H1 (cell line): ENCODE measurements at regions not wholly inside any gene's neighbourhood (a gene's known extent, or its start where the extent isn't known, plus 50 kb on each side); places are given as distances from the start of the nearest gene placed in this dataset.

Source experiments
- ASH2L ChIP-seq: fragments of 200-600, 300-600 bp; sonication (generic); IDR thresholded peaks from one replicate; pipeline ENCODE4 v1.7.1; 2017; ENCODE audit warnings: low read length
- CBX8 ChIP-seq: fragments of 300-800, 300-1000 bp; sonication (generic); IDR thresholded peaks from 2 replicates; pipeline ENCODE4 v1.7.1; 2016; ENCODE audit warnings: low read depth, low read length, borderline replicate concordance
- CHD1 ChIP-seq: IDR thresholded peaks from 2 replicates; pipeline ENCODE4 v1.6.1; 2012; ENCODE audit warnings: low read depth, low read length, improper control_type of control experiment
- EP300 ChIP-seq, 2 experiments: IDR thresholded peaks; 1 replicate in 1 of 2; 2 replicates in 1 of 2; pipeline ENCODE4 v1.6.1; 2011 to 2012; ENCODE audit warnings: low read depth in 2 of 2, low read length in 2 of 2, mild to moderate bottlenecking in 2 of 2, borderline replicate concordance in 1 of 2, inconsistent platforms in 1 of 2, moderate library complexity in 1 of 2
- GTF2F1 ChIP-seq: IDR thresholded peaks from 2 replicates; pipeline ENCODE4 v1.6.1; 2012; ENCODE audit warnings: low read depth, low read length, improper control_type of control experiment, borderline replicate concordance
- HDAC6 ChIP-seq: IDR thresholded peaks from one replicate; pipeline ENCODE4 v1.7.1; 2012; ENCODE audit warnings: low read depth, mild to moderate bottlenecking, inconsistent platforms, low read length, moderate library complexity
- MAFK ChIP-seq: IDR thresholded peaks from 2 replicates; pipeline ENCODE4 v1.6.1; 2012; ENCODE audit warnings: low read depth, mild to moderate bottlenecking, improper control_type of control experiment, low read length
- POLR2AphosphoS5 ChIP-seq: IDR thresholded peaks from 2 replicates; pipeline ENCODE4 v1.6.1; 2011; ENCODE audit warnings: low read depth, low read length
- SIN3A ChIP-seq, 2 experiments: IDR thresholded peaks in 1 of 2; conservative IDR thresholded peaks in 1 of 2; 2 replicates each; pipeline ENCODE4 v1.6.1; 2011 to 2012; ENCODE audit warnings: low read length in 2 of 2, improper control_type of control experiment in 1 of 2, low read depth in 1 of 2, mild to moderate bottlenecking in 1 of 2
- TEAD4 ChIP-seq: IDR thresholded peaks from 2 replicates; pipeline ENCODE4 v1.6.1; 2012; ENCODE audit warnings: low read depth, low read length, inconsistent platforms, mixed read lengths
- TF ChIP-seq, protein P1 (sequence below), 3 experiments: IDR thresholded peaks; 1 replicate in 2 of 3; 2 replicates in 1 of 3; pipeline versions ENCODE4 v1.5.1 to v1.6.1; 2011; ENCODE audit warnings: low read length in 3 of 3, mild to moderate bottlenecking in 3 of 3, inconsistent platforms in 2 of 3, low read depth in 1 of 3, moderate library complexity in 1 of 3; ENCODE audit not compliant: insufficient read depth in 1 of 3; ENCODE audit errors: control extremely low read depth in 1 of 3

DNA sequence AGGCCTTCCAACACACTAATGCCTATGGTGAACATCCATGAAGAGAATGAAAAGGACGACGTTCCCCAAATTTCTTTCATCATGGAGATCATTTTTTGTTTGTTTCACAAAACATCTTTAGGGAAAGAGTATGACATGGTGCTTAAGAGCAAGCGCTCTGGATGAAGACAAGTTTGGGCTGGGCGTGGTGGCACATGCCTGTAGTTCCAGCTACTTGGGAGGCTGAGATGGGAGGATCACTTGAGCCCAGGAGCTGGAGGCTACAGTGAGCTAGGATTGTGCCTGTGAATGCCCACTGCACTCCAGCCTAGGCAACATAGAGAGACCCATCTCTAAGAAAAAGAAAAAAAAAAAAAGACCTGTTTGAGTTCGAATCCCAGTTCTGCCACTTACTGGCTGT lies 253.1 kb downstream of the PTPRU start:
- TF ChIP-seq GTF2F1: no peak
- TF ChIP-seq, protein P1, sequence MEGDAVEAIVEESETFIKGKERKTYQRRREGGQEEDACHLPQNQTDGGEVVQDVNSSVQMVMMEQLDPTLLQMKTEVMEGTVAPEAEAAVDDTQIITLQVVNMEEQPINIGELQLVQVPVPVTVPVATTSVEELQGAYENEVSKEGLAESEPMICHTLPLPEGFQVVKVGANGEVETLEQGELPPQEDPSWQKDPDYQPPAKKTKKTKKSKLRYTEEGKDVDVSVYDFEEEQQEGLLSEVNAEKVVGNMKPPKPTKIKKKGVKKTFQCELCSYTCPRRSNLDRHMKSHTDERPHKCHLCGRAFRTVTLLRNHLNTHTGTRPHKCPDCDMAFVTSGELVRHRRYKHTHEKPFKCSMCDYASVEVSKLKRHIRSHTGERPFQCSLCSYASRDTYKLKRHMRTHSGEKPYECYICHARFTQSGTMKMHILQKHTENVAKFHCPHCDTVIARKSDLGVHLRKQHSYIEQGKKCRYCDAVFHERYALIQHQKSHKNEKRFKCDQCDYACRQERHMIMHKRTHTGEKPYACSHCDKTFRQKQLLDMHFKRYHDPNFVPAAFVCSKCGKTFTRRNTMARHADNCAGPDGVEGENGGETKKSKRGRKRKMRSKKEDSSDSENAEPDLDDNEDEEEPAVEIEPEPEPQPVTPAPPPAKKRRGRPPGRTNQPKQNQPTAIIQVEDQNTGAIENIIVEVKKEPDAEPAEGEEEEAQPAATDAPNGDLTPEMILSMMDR (IDR thresholded peaks at IDR 0.05; ENCODE audit: control extremely low read depth in 1 of 3, insufficient read depth in 1 of 3, low read depth in 1 of 3, low read length in 3 of 3): no peak
- no peak for TF ChIP-seq EP300 (IDR thresholded peaks at IDR 0.05; ENCODE audit: borderline replicate concordance in 1 of 2, low read depth in 2 of 2, low read length in 2 of 2)
- no peak for TF ChIP-seq SIN3A (conservative IDR thresholded peaks at IDR 0.05 in 1 of 2, IDR thresholded peaks at IDR 0.05 in 1 of 2; ENCODE audit: low read depth in 1 of 2, low read length in 2 of 2)
- TF ChIP-seq CHD1: no peak
- no peak for TF ChIP-seq CBX8
- no peak for TF ChIP-seq POLR2AphosphoS5
- no peak for TF ChIP-seq MAFK
- no peak for TF ChIP-seq TEAD4
- TF ChIP-seq ASH2L: no peak
- no peak for TF ChIP-seq HDAC6
